ENCODE measurements at regions not wholly inside any gene's neighbourhood (a gene's known extent, or its start where the extent isn't known, plus 50 kb on each side); places are given as distances from the start of the nearest gene placed in this dataset.

GRCh38 chr16:79528338-79528737 is 72.2 kb downstream of the MAF start:
- DNase-seq, result no peak
- TF ChIP-seq CTCF (IDR thresholded peaks at IDR 0.05), result no peak
- Mint-ChIP-seq H3K27ac (no peak overlapping the region), H3K27me3 (peaks cover 5% of the 10 kb centered on the region), H3K9me3 (no peaks in the 10 kb centered on the region), H3K4me3 (no peak overlapping the region), H3K36me3 (ENCODE audit: low read depth) (no peaks in the 10 kb centered on the region), H3K4me1 (no peaks in the 10 kb centered on the region)
- intact Hi-C loops (cut with micrococcal nuclease), result no loop called here
- ChIA-PET POLR2A (no interaction called here), CTCF (no interaction called here)
- ATAC-seq (ENCODE audit: low read depth), result no peak

GRCh38 chr16:79523971-79524370 is 76.6 kb downstream of the MAF start:
- no peak overlapping the region for H3K4me3 Mint-ChIP-seq
- H3K9me3 Mint-ChIP-seq, result no peaks in the 10 kb centered on the region
- no peaks in the 10 kb centered on the region for H3K4me1 Mint-ChIP-seq
- DNase-seq, result no peak
- intact Hi-C loops (cut with micrococcal nuclease), result no loop called here
- no peak for TF ChIP-seq CTCF (IDR thresholded peaks at IDR 0.05)
- H3K27me3 Mint-ChIP-seq, result peaks cover 21% of the 10 kb centered on the region
- CTCF ChIA-PET, result no interaction called here
- POLR2A ChIA-PET, result no interaction called here
- ATAC-seq (ENCODE audit: low read depth), result no peak
- H3K36me3 Mint-ChIP-seq (ENCODE audit: low read depth), result no peaks in the 10 kb centered on the region
- no peak overlapping the region for H3K27ac Mint-ChIP-seq

- CTCF ChIA-PET, result no interaction called here
- H3K9me3 Mint-ChIP-seq, result no peaks in the 10 kb centered on the region
- no peak for TF ChIP-seq CTCF (IDR thresholded peaks at IDR 0.05)
- POLR2A ChIA-PET, result no interaction called here
- no peak overlapping the region for H3K27ac Mint-ChIP-seq
- DNase-seq, result no peak
- no peak for ATAC-seq (ENCODE audit: low read depth)
- H3K4me3 Mint-ChIP-seq, result no peak overlapping the region
- intact Hi-C loops (cut with micrococcal nuclease), result no loop called here
- H3K36me3 Mint-ChIP-seq (ENCODE audit: low read depth), result no peaks in the 10 kb centered on the region
- no peaks in the 10 kb centered on the region for H3K4me1 Mint-ChIP-seq
- peaks cover 31% of the 10 kb centered on the region for H3K27me3 Mint-ChIP-seq
Measured at GRCh38 chr16:79519448-79519847, 81.1 kb downstream of the MAF start.

- CTCF ChIA-PET, result no interaction called here
- POLR2A ChIA-PET, result no interaction called here
- DNase-seq, result no peak
- H3K36me3 Mint-ChIP-seq (ENCODE audit: low read depth), result no peaks in the 10 kb centered on the region
- H3K27me3 Mint-ChIP-seq, result peaks cover 26% of the 10 kb centered on the region
- H3K4me1 Mint-ChIP-seq, result no peaks in the 10 kb centered on the region
- no peaks in the 10 kb centered on the region for H3K9me3 Mint-ChIP-seq
- TF ChIP-seq CTCF (IDR thresholded peaks at IDR 0.05), result no peak
- no peak overlapping the region for H3K27ac Mint-ChIP-seq
- intact Hi-C loops (cut with micrococcal nuclease), result no loop called here
- ATAC-seq (ENCODE audit: low read depth), result no peak
- H3K4me3 Mint-ChIP-seq, result no peak overlapping the region
Measured at GRCh38 chr16:79517156-79517555, 83.4 kb downstream of the MAF start.

- Mint-ChIP-seq H3K9me3 (no peaks in the 10 kb centered on the region), H3K4me3 (no peak overlapping the region), H3K27ac (no peak overlapping the region), H3K4me1 (no peaks in the 10 kb centered on the region), H3K27me3 (no peaks in the 10 kb centered on the region), H3K36me3 (ENCODE audit: low read depth) (no peaks in the 10 kb centered on the region)
- DNase-seq, result no peak
- no peak for ATAC-seq (ENCODE audit: low read depth)
- no peak for TF ChIP-seq CTCF (IDR thresholded peaks at IDR 0.05)
- CTCF ChIA-PET, result no interaction called here
- intact Hi-C loops (cut with micrococcal nuclease), result no loop called here
- POLR2A ChIA-PET, result no interaction called here
Measured at GRCh38 chr16:79510879-79511278, 89.7 kb downstream of the MAF start.
